WERI-Rb-1 (cell line): ENCODE measurements at regions not wholly inside any gene's neighbourhood (a gene's known extent, or its start where the extent isn't known, plus 50 kb on each side); places are given as distances from the start of the nearest gene placed in this dataset.

ENCODE experiments used
- DNase-seq: peaks from one replicate; pipeline ENCODE4 v3.0.0-alpha.2; 2020
- H3K27ac ChIP-seq: fragments of 250-450 bp; sonication (Bioruptor Pico); 2 replicates; pipeline ENCODE4 v1.5.1; 2020; ENCODE audit warnings: mild to moderate bottlenecking, moderate library complexity
- H3K27me3 ChIP-seq: fragments of 250-450 bp; sonication (Bioruptor Pico); 2 replicates; pipeline ENCODE4 v1.5.1; 2021; ENCODE audit warnings: mild to moderate bottlenecking, low read depth, moderate library complexity; ENCODE audit not compliant: insufficient read depth, severe bottlenecking
- H3K36me3 ChIP-seq: fragments of 250-450 bp; sonication (Bioruptor Pico); 2 replicates; pipeline ENCODE4 v1.5.1; 2020; ENCODE audit warnings: mild to moderate bottlenecking, moderate library complexity
- H3K4me3 ChIP-seq: 2 replicates; pipeline ENCODE4 v1.5.1; 2011; ENCODE audit warnings: low read depth, mild to moderate bottlenecking, control low read depth, low read length
- H3K9me3 ChIP-seq: fragments of 250-450 bp; sonication (Bioruptor Pico); 2 replicates; pipeline ENCODE4 v1.5.1; 2021; ENCODE audit warnings: mild to moderate bottlenecking, moderate library complexity; ENCODE audit not compliant: severe bottlenecking
- TF ChIP-seq, protein P1 (sequence below): IDR thresholded peaks from 2 replicates; pipeline ENCODE4 v1.5.1; 2011; ENCODE audit warnings: low read depth, mild to moderate bottlenecking, control low read depth, inconsistent platforms, low read length

DNA sequence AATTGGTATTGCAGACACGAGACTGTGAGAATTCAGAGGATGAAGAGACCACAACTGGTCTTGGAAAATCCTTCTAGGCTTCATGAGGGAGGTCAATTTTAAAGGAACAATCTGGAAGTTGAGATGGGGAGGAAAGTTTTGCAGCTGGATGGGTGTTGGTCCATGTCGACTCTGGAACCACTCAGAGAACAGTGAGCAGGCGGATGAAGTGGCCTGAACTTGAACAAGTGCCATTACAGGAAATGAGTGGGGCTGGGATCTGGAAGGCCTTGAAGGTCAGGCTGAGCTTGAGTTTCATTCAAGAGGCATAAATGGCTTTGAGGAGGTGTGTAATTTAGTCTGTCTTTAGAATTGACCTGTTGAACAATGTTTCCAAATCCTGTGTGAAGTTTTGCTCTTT is 140.9 kb downstream of the GALC start:
- no peaks in the 10 kb centered on the region for H3K27me3 ChIP-seq
- no peaks in the 10 kb centered on the region for H3K9me3 ChIP-seq
- no peak for DNase-seq
- no peak overlapping the region for H3K27ac ChIP-seq
- TF ChIP-seq, protein P1, sequence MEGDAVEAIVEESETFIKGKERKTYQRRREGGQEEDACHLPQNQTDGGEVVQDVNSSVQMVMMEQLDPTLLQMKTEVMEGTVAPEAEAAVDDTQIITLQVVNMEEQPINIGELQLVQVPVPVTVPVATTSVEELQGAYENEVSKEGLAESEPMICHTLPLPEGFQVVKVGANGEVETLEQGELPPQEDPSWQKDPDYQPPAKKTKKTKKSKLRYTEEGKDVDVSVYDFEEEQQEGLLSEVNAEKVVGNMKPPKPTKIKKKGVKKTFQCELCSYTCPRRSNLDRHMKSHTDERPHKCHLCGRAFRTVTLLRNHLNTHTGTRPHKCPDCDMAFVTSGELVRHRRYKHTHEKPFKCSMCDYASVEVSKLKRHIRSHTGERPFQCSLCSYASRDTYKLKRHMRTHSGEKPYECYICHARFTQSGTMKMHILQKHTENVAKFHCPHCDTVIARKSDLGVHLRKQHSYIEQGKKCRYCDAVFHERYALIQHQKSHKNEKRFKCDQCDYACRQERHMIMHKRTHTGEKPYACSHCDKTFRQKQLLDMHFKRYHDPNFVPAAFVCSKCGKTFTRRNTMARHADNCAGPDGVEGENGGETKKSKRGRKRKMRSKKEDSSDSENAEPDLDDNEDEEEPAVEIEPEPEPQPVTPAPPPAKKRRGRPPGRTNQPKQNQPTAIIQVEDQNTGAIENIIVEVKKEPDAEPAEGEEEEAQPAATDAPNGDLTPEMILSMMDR: no peak
- no peaks in the 10 kb centered on the region for H3K36me3 ChIP-seq
- H3K4me3 ChIP-seq: no peak overlapping the region

DNA sequence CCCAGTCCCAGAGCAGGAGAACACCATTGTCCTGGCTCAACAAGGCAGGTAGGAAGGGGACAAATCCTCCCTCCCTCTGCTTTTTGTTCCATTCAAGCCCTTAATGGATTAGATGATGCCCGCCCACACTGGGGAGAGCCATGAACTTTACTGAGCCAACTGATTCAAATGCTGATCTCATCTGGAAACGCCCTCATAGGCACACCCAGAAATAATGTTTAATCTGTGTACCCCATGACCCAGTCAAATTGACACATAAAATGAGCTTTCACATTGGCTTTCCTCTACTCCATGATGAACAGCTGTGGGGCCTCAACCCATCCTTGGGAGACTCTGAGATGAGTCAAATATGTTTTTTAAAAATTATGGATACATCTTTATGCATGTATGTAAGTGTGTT is 141.8 kb downstream of the GALC start:
- TF ChIP-seq, protein P1: no peak

DNA sequence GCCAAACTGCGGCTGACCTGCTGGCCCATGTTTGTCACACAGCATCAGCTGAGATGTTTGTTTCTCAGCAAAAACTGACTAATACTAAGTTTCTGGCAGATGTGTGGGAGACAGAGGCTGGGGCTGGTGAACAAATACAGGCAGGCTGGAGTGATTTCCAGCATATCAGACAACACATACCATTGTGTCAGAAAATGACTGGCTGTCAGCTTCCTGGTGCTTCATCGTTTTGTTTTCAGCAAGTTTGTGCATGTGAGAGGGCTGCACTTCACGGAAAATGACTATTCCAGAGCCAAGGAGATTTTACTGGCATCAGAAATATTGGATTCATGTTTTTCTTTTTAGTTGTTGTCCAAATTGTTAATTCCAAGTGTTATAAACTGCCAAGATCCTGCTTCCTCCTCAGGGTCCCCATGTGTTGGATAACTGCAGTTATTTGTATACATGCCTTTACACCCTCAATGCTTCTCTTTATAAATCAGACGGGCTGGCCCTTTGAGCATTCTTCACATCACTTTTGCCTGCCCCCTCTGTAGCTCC is 145.7 kb downstream of the GALC start:
- Histone ChIP-seq H3K4me3 (no peak overlapping the region), H3K9me3 (no peaks in the 10 kb centered on the region), H3K27me3 (no peaks in the 10 kb centered on the region), H3K36me3 (no peaks in the 10 kb centered on the region), H3K27ac (no peak overlapping the region)
- TF ChIP-seq, protein P1: no peak
- DNase-seq: no peak

More for the DNA sequence above, 141.8 kb downstream of the GALC start:
- H3K9me3 ChIP-seq: no peaks in the 10 kb centered on the region
- H3K27me3 ChIP-seq: no peaks in the 10 kb centered on the region
- no peak overlapping the region for H3K27ac ChIP-seq
- H3K4me3 ChIP-seq: no peak overlapping the region
- no peak for DNase-seq
- H3K36me3 ChIP-seq: no peaks in the 10 kb centered on the region

DNA sequence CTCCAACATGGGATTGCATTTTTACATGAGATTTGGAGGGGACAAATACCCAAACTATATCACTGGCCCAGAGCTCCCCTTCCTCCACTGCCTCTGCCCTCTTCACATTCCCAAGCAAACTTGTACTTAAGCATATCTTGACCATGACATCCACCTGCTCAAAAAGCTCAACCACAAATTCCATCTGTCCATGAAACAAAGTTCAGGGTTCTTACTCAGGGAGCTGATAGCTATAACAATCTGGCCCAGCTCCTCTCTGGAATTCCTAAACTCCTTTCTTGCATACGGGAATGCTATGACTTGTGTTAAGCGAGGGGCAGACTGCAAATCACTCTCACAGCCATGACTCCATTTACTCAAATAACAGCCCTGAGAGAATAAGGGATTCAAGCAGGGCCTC is 152.1 kb downstream of the GALC start:
- no peak for DNase-seq
- Histone ChIP-seq H3K9me3 (no peaks in the 10 kb centered on the region), H3K36me3 (no peaks in the 10 kb centered on the region), H3K4me3 (no peak overlapping the region), H3K27me3 (no peaks in the 10 kb centered on the region), H3K27ac (no peak overlapping the region)
- TF ChIP-seq, protein P1: no peak

DNA sequence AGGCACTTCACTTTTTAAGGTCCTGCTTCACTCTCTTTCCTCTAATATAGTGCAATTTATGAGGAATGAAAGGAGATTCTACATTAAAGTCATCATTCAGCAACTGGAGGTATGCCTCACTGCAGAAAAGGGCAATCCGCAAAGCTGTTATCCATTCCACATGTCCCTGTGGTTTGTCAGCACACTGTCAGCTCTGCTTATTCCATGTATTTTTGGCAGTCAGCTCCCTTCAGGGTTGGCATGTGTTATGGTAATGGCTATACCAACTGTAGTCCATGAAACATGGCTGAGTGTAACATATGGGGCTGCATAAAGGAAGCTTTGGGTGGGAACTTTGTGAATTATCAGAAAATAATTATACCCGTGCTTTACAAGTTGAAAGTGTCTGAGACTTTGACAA is 154.1 kb downstream of the GALC start:
- no peak overlapping the region for H3K4me3 ChIP-seq

DNA sequence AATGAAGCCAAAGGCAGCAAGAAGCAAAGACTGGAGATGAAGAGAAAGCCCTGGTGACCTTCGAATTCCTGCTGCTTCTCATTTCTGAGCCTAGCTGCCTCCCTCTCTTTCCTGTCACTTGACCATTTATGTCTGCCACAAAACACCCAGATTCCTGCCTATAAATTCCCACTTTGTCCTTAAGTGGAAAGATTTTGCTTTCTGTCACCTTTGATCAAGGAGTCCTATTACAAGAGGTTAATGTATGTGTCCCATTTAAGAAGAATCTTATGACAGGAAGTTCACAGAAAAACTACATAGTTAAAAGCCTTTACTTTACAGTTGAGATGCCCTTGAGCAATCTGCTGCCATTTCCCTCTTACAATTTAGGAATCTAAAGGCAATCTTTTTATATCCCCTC is 155.7 kb downstream of the GALC start:
- DNase-seq: no peak
- Histone ChIP-seq H3K4me3 (no peak overlapping the region), H3K27ac (no peak overlapping the region), H3K9me3 (no peaks in the 10 kb centered on the region), H3K36me3 (no peaks in the 10 kb centered on the region), H3K27me3 (no peaks in the 10 kb centered on the region)
- TF ChIP-seq, protein P1: no peak

More for the DNA sequence above, 154.1 kb downstream of the GALC start:
- Histone ChIP-seq H3K9me3 (no peaks in the 10 kb centered on the region), H3K36me3 (no peaks in the 10 kb centered on the region), H3K27ac (no peak overlapping the region), H3K27me3 (no peaks in the 10 kb centered on the region)
- TF ChIP-seq, protein P1: no peak
- no peak for DNase-seq
